ENCODE measurements at regions not wholly inside any gene's neighbourhood (a gene's known extent, or its start where the extent isn't known, plus 50 kb on each side); places are given as distances from the start of the nearest gene placed in this dataset.

GRCh38 chr4:164402554-164402953, 351.4 kb upstream of the SMIM31 start:
- no peak for DNase-seq

- no peak for DNase-seq
These were observed 348.2 kb upstream of the SMIM31 start for GRCh38 chr4:164405774-164406173.

GRCh38 chr4:164408831-164409230, 345.1 kb upstream of the SMIM31 start:
- no peak for DNase-seq

- DNase-seq: no peak
These were observed 343.5 kb upstream of the SMIM31 start for GRCh38 chr4:164410401-164410800.

- no peak for DNase-seq
These were observed 341.7 kb upstream of the SMIM31 start for GRCh38 chr4:164412246-164412645.

- no peak for DNase-seq
These were observed 340.2 kb upstream of the SMIM31 start for GRCh38 chr4:164413743-164414142.

GRCh38 chr4:164423819-164424218, 330.1 kb upstream of the SMIM31 start:
- no peak for DNase-seq

- DNase-seq: no peak
These were observed 329.1 kb upstream of the SMIM31 start for GRCh38 chr4:164424846-164425245.

GRCh38 chr4:164428561-164428960, 325.4 kb upstream of the SMIM31 start:
- DNase-seq: no peak

GRCh38 chr4:164438321-164438720, 315.6 kb upstream of the SMIM31 start:
- no peak for DNase-seq

- DNase-seq: no peak
These were observed 314.9 kb upstream of the SMIM31 start for GRCh38 chr4:164439037-164439436.

GRCh38 chr4:164440199-164440598, 313.7 kb upstream of the SMIM31 start:
- DNase-seq: no peak

GRCh38 chr4:164441109-164441508, 312.8 kb upstream of the SMIM31 start:
- DNase-seq: no peak

GRCh38 chr4:164442180-164442579, 311.8 kb upstream of the SMIM31 start:
- DNase-seq: no peak

- no peak for DNase-seq
These were observed 307.4 kb upstream of the SMIM31 start for GRCh38 chr4:164446516-164446915.

- no peak for DNase-seq
These were observed 292.0 kb upstream of the SMIM31 start for GRCh38 chr4:164461901-164462300.

- DNase-seq: no peak
These were observed 291.5 kb upstream of the SMIM31 start for GRCh38 chr4:164462471-164462870.

GRCh38 chr4:164464313-164464712, 289.6 kb upstream of the SMIM31 start:
- no peak for DNase-seq

GRCh38 chr4:164467493-164467892, 286.4 kb upstream of the SMIM31 start:
- DNase-seq: no peak

GRCh38 chr4:164481306-164482091, 272.4 kb upstream of the SMIM31 start:
- DNase-seq: no peak

- DNase-seq: no peak
These were observed 271.9 kb upstream of the SMIM31 start for GRCh38 chr4:164482092-164482404.

- no peak for DNase-seq
These were observed 271.2 kb upstream of the SMIM31 start for GRCh38 chr4:164482758-164483157.

- DNase-seq: peak in 1 of 2 donors; percentile 10
These were observed 270.2 kb upstream of the SMIM31 start for GRCh38 chr4:164483711-164484110.

GRCh38 chr4:164484551-164484950, 269.4 kb upstream of the SMIM31 start:
- DNase-seq: peak in 1 of 2 donors; percentile 31
